ENCODE measurements at regions not wholly inside any gene's neighbourhood (a gene's known extent, or its start where the extent isn't known, plus 50 kb on each side); places are given as distances from the start of the nearest gene placed in this dataset.

DNA sequence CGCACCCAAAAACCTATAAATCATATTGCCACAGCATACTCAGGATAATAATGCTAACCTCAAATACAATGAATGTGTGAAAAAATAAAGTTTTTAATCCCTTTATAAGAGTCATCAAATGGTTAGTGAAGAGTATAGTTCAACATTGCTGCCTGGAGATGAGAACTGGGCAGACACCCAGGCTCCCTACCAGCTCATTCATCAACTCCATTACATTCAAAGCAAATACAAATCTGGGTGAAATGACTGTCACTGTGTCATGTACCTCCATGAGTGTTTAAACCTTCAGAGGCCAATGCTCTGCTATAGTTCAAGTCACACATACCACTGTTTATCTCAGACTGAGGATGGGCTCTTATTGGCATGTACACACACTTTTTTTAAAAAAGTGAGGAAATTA is 167.2 kb upstream of the KCNMB2 start:
- H3K36me3 ChIP-seq = no peaks in the 10 kb centered on the region
- H3K4me1 ChIP-seq = no peaks in the 10 kb centered on the region
- no peaks in the 10 kb centered on the region for H3K27me3 ChIP-seq
- TF ChIP-seq, protein P1, sequence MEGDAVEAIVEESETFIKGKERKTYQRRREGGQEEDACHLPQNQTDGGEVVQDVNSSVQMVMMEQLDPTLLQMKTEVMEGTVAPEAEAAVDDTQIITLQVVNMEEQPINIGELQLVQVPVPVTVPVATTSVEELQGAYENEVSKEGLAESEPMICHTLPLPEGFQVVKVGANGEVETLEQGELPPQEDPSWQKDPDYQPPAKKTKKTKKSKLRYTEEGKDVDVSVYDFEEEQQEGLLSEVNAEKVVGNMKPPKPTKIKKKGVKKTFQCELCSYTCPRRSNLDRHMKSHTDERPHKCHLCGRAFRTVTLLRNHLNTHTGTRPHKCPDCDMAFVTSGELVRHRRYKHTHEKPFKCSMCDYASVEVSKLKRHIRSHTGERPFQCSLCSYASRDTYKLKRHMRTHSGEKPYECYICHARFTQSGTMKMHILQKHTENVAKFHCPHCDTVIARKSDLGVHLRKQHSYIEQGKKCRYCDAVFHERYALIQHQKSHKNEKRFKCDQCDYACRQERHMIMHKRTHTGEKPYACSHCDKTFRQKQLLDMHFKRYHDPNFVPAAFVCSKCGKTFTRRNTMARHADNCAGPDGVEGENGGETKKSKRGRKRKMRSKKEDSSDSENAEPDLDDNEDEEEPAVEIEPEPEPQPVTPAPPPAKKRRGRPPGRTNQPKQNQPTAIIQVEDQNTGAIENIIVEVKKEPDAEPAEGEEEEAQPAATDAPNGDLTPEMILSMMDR (IDR thresholded peaks at IDR 0.05) = no peak
- no peak overlapping the region for H3K4me3 ChIP-seq
- H3K9me3 ChIP-seq = peaks cover 0 to 10% of the 10 kb centered on the region in 2 donors
- DNase-seq (ENCODE audit: low spot score) = no peak
- peak overlapping the region in 1 of 2 donors; percentile 68 for H3K27ac ChIP-seq

DNA sequence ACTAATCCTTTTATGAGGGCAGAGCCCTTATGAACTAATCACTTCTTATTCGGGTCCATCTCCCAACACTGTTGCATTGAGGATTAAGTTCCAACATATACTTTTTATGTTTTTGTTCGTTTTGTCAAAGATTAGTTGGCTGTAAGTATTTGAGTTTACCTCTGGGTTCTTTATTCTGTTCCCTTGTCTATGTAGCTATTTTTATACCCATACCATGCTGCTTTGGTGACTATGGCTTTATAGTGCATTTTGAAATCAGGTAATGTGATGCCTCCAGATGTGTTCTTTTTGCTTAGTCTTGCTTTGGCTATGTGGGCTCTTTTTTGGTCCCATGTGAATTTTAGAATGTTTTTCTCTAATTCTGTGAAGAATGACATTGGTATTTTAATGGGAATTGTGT is 166.4 kb upstream of the KCNMB2 start:
- H3K4me3 ChIP-seq = no peak overlapping the region
- no peaks in the 10 kb centered on the region for H3K27me3 ChIP-seq
- H3K36me3 ChIP-seq = no peaks in the 10 kb centered on the region
- no peak for DNase-seq (ENCODE audit: low spot score)
- TF ChIP-seq, protein P1 (IDR thresholded peaks at IDR 0.05) = no peak
- no peaks in the 10 kb centered on the region for H3K4me1 ChIP-seq
- H3K9me3 ChIP-seq = peaks cover 0 to 6% of the 10 kb centered on the region in 2 donors
- H3K27ac ChIP-seq = no peak overlapping the region

DNA sequence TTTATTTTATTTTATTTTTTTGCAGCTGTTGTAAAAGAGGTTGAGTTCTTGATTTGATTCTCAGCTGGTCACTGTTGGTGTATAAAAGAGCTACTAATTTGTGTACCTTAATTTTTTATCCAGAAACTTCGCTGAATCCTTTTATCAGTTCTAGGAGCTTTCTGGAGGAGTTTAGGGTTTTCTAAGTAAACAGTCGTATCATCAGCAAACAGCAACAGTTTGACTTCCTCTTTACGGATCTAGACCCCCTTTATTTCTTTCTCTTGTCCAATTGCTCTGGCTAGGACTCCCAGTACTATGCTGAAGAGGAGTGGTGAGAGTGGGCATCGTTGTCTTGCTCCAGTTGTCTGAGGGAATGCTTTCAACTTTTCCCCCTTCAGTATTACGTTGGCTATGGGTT is 165.8 kb upstream of the KCNMB2 start:
- Histone ChIP-seq H3K4me1 (no peaks in the 10 kb centered on the region), H3K36me3 (no peaks in the 10 kb centered on the region), H3K27ac (no peak overlapping the region), H3K9me3 (peaks cover 0 to 6% of the 10 kb centered on the region in 2 donors), H3K4me3 (no peak overlapping the region), H3K27me3 (no peaks in the 10 kb centered on the region)
- TF ChIP-seq, protein P1 (IDR thresholded peaks at IDR 0.05) = no peak
- no peak for DNase-seq (ENCODE audit: low spot score)

DNA sequence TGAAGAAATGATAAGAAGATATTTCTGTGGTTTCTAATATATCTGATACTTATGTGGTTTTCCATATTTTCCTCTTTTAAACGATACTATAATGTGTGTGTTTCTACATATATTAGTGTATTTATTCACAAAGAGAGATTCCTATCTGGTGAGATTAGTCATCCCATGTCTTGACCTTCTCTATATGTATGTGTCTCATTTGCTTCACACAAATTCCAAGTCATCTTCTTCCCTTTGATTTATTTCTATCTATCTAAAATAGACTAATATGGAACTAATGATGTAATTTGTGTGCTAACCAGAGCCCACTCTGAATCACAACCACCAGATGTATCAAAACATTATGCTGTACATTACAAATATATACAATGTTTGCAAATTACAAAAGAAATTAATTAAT is 154.7 kb upstream of the KCNMB2 start:
- Histone ChIP-seq H3K4me3 (no peak overlapping the region), H3K27me3 (no peaks in the 10 kb centered on the region), H3K27ac (peak overlapping the region in 1 of 2 donors; percentile 83), H3K4me1 (peaks cover 0 to 14% of the 10 kb centered on the region in 2 donors), H3K9me3 (no peaks in the 10 kb centered on the region), H3K36me3 (no peaks in the 10 kb centered on the region)
- DNase-seq (ENCODE audit: low spot score) = no peak
- TF ChIP-seq, protein P1 (IDR thresholded peaks at IDR 0.05) = no peak

DNA sequence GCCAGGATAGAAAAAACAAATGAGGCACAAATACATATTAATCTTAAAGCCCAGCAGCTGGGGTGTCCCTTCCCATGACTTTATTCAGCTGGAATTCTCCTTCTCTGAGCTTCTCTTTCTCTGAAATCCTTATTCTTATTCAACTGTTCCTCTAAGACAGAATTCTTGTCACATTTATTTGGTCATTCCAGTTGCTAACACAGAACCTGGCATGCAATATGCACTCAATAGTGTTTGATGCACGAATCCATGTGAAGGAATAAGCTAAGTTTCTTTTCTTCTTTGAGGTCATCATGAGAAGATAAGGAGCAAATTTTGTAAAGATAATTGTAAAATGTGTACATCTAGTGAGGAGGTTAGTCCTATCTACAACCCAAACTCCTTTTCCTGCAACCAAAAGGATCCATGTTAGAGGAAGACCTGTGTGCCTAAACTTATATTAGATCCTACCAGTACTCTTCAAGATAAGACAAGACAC is 154.2 kb upstream of the KCNMB2 start:
- DNase-seq (ENCODE audit: low spot score) = no peak
- Histone ChIP-seq H3K36me3 (no peaks in the 10 kb centered on the region), H3K27ac (peak overlapping the region in 1 of 2 donors; percentile 83), H3K4me3 (no peak overlapping the region), H3K9me3 (no peaks in the 10 kb centered on the region), H3K4me1 (peaks cover 0 to 14% of the 10 kb centered on the region in 2 donors), H3K27me3 (no peaks in the 10 kb centered on the region)
- TF ChIP-seq, protein P1 (IDR thresholded peaks at IDR 0.05) = no peak

DNA sequence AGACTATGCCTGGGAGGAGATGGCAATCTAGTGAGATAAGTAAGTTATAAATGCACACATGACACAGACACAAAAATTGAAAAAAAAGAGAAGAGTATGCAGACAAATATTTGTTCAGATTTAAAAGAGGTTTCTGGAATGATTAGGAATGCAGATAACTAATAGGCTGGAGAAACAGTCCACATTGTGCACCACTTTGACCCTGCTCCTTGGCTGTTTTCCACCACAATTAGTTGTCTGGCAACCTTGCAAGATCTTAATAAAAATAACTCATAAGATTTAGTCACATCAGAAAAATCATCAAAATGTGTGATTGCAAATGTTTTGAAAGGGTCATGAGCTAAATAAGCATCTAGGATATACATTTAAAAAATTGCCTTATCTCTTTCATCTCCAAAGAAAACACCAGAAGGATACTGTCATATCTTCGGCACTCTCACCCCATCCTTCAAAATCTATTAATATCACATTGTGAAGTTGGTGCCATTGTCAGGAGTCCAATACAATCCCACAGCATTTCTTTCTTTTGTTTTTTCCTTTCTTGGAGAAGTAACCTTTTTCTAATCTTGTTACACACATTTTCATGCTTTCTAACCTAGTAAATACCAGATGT is 153.7 kb upstream of the KCNMB2 start:
- Histone ChIP-seq H3K4me3 (no peak overlapping the region), H3K27ac (peak overlapping the region in 1 of 2 donors; percentile 83), H3K27me3 (no peaks in the 10 kb centered on the region), H3K9me3 (no peaks in the 10 kb centered on the region), H3K36me3 (no peaks in the 10 kb centered on the region), H3K4me1 (peaks cover 0 to 14% of the 10 kb centered on the region in 2 donors)
- TF ChIP-seq, protein P1 (IDR thresholded peaks at IDR 0.05) = no peak
- no peak for DNase-seq (ENCODE audit: low spot score)
